Esophagus squamous epithelium (tissue), 5 donors: ENCODE measurements at regions not wholly inside any gene's neighbourhood (a gene's known extent, or its start where the extent isn't known, plus 50 kb on each side); places are given as distances from the start of the nearest gene placed in this dataset.

Experiments
- DNase-seq: peaks from one replicate; lab custom pipeline; 2025; lab: John Stamatoyannopoulos, UW
- H3K27ac ChIP-seq, 4 donors: fragments of 200-600 bp; sonication (generic); one replicate each; pipeline ENCODE4 v1.5.1; 2016 to 2019; ENCODE audit warnings: mild to moderate bottlenecking in 1 of 4
- H3K27me3 ChIP-seq, 4 donors: fragments of 200-600 bp; sonication (generic); 1 replicate in 3 of 4; 2 replicates in 1 of 4; pipeline versions ENCODE4 v1.5.1 to v1.6.0; 2017 to 2021; ENCODE audit warnings: antibody characterized with exemption in 1 of 4
- H3K36me3 ChIP-seq, 3 donors: fragments of 200-600 bp; sonication (generic); one replicate each; pipeline ENCODE4 v1.5.1; 2016 to 2019
- H3K4me1 ChIP-seq, 3 donors: fragments of 200-600 bp; sonication (generic); one replicate each; pipeline ENCODE4 v1.5.1; 2017 to 2019
- H3K4me3 ChIP-seq, 4 donors: fragments of 200-600 bp; sonication (generic); 1 replicate in 3 of 4; 2 replicates in 1 of 4; pipeline ENCODE4 v1.5.1; 2016 to 2019; ENCODE audit warnings: mild to moderate bottlenecking in 2 of 4, moderate library complexity in 1 of 4
- H3K9me3 ChIP-seq, 3 donors: fragments of 200-600 bp; sonication (generic); one replicate each; pipeline ENCODE4 v1.5.1; 2016 to 2019
- POLR2A ChIP-seq, 4 donors: fragments of 450-650 bp; IDR thresholded peaks; one replicate each; pipeline ENCODE4 v1.6.1; 2017; ENCODE audit warnings: antibody characterized with exemption in 4 of 4, mild to moderate bottlenecking in 4 of 4, moderate library complexity in 3 of 4
- WGBS, 2 donors: methylation state at CpG; one replicate each; pipeline ENCODE4 v1.1.5; 2018; 5-methylcytosine and 5-hydroxymethylcytosine counted together
- intact Hi-C: fragments of 100-400 bp; cut with DNase I; formaldehyde crosslinking; loops from one replicate; pipeline ENCODE4 v1.15.0; 2022
- TF ChIP-seq, protein P1 (sequence below), 6 experiments: fragments of 450-650 bp in 4 of 6; fragments of 200-600 bp in 2 of 6; sonication (generic) in 2 of 6; IDR thresholded peaks; one replicate each; pipeline ENCODE4 v1.5.1; 2016 to 2019; ENCODE audit warnings: antibody characterized with exemption in 6 of 6, mild to moderate bottlenecking in 4 of 6, moderate library complexity in 4 of 6
- donor health status: DM: yes; HTN: yes; CAD: no.

DNA sequence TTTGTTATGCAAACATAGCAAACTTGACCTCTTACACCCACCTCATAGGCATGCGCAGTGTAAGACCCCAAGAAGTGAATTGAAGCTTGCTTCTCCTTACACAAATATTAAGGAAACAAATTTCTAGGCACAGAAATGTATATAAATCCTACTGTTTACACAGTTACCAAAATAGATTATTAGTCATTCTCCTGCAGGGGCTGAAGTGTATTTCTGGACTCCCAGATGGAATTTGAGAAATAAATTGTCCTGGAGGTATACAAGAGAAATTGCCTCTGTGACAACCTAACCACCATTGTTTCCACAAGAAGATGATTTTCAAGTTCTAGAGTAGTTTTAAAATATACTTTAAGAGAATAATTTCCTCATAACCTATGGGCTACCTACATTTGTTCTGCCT, 656.0 kb upstream of the MDGA2 start:
- Histone ChIP-seq H3K4me3 (no peak overlapping the region), H3K27me3 (no peaks in the 10 kb centered on the region), H3K9me3 (peaks cover 0 to 1% (median 0%) of the 10 kb centered on the region in 3 donors), H3K27ac (no peak overlapping the region), H3K36me3 (no peaks in the 10 kb centered on the region), H3K4me1 (no peaks in the 10 kb centered on the region)
- whole genome bisulfite sequencing, 2 donors = 47 to 52% methylated on average over 1 of the region's 1 CpG
- intact Hi-C loops = no loop called here
- no peak for TF ChIP-seq POLR2A (IDR thresholded peaks at IDR 0.05)
- TF ChIP-seq, protein P1, sequence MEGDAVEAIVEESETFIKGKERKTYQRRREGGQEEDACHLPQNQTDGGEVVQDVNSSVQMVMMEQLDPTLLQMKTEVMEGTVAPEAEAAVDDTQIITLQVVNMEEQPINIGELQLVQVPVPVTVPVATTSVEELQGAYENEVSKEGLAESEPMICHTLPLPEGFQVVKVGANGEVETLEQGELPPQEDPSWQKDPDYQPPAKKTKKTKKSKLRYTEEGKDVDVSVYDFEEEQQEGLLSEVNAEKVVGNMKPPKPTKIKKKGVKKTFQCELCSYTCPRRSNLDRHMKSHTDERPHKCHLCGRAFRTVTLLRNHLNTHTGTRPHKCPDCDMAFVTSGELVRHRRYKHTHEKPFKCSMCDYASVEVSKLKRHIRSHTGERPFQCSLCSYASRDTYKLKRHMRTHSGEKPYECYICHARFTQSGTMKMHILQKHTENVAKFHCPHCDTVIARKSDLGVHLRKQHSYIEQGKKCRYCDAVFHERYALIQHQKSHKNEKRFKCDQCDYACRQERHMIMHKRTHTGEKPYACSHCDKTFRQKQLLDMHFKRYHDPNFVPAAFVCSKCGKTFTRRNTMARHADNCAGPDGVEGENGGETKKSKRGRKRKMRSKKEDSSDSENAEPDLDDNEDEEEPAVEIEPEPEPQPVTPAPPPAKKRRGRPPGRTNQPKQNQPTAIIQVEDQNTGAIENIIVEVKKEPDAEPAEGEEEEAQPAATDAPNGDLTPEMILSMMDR (IDR thresholded peaks at IDR 0.05) = no peak
- DNase-seq = no peak

DNA sequence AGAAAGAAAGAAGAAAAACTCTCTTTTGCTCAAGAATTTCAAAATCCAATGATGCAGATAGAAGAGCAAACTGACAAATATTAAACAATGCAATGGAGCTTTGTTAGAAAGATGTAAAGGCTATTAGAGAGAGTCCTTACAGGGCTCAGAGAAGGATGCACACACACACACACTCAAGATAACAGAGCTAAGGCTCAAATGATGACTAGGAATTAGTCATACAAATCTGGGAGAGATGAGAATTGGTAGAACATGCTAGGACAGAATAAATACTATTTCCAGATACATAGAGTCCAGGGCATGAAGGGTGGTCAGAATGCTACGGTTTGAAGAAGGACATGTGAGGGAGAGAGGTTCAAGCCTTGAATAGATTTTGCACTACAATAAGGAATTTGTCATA, 650.1 kb upstream of the MDGA2 start:
- Histone ChIP-seq H3K27me3 (no peaks in the 10 kb centered on the region), H3K36me3 (no peaks in the 10 kb centered on the region), H3K4me3 (no peak overlapping the region), H3K9me3 (no peaks in the 10 kb centered on the region), H3K27ac (no peak overlapping the region), H3K4me1 (no peaks in the 10 kb centered on the region)
- 30 to 35% methylated on average over 1 of the region's 1 CpG for whole genome bisulfite sequencing, 2 donors
- intact Hi-C loops = no loop called here
- TF ChIP-seq POLR2A (IDR thresholded peaks at IDR 0.05) = no peak
- TF ChIP-seq, protein P1 (IDR thresholded peaks at IDR 0.05) = no peak
- DNase-seq = no peak

DNA sequence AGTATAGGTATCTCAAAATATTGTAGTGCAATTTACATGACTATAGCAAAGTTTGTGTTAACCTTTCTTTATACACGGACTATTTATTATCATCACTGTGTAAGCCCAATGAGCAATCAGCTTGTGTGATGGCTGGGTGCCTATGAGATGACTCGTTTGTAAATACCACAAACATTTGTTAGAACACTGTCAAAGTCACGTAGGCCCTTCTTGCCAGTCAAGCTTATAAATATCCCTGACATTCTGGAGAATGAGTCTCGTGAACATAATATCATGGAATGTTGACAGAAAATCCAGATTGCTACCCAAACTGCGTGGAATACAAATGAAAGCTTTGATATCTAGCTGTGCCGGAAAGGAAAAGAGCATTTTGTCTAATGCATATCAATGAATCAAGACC, 648.3 kb upstream of the MDGA2 start:
- H3K27ac ChIP-seq = no peak overlapping the region
- 35 to 53% methylated on average over 6 of the region's 6 CpGs for WGBS, 2 donors
- H3K27me3 ChIP-seq = no peaks in the 10 kb centered on the region
- no peak for DNase-seq
- no peak for TF ChIP-seq POLR2A (IDR thresholded peaks at IDR 0.05)
- TF ChIP-seq, protein P1 (IDR thresholded peaks at IDR 0.05) = no peak
- no peak overlapping the region for H3K4me3 ChIP-seq
- H3K4me1 ChIP-seq = no peaks in the 10 kb centered on the region
- intact Hi-C loops = no loop called here
- H3K9me3 ChIP-seq = no peaks in the 10 kb centered on the region
- H3K36me3 ChIP-seq = no peaks in the 10 kb centered on the region

DNA sequence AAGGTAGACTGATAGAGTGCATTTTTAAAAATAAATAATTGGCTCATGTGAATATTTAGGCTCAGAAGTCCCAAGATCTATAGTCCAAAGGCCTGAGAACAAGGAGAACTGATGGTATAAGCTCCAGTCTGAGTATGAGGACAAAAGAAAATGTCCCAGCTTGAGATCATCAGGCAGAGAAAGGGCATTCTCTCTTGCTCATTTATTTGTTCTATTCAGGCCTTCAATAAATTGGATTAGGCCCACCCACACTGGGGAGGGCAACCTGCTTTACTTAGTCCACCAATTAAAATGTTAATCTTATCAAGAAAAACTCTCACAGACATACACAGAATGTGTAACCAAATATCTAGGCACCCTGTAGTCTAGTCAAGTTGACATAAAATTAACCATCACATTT, 644.4 kb upstream of the MDGA2 start:
- intact Hi-C loops = no loop called here
- TF ChIP-seq, protein P1 (IDR thresholded peaks at IDR 0.05) = no peak
- TF ChIP-seq POLR2A (IDR thresholded peaks at IDR 0.05) = no peak
- Histone ChIP-seq H3K27ac (no peak overlapping the region), H3K27me3 (no peaks in the 10 kb centered on the region), H3K9me3 (no peaks in the 10 kb centered on the region), H3K4me3 (no peak overlapping the region), H3K36me3 (no peaks in the 10 kb centered on the region), H3K4me1 (no peaks in the 10 kb centered on the region)
- no peak for DNase-seq

DNA sequence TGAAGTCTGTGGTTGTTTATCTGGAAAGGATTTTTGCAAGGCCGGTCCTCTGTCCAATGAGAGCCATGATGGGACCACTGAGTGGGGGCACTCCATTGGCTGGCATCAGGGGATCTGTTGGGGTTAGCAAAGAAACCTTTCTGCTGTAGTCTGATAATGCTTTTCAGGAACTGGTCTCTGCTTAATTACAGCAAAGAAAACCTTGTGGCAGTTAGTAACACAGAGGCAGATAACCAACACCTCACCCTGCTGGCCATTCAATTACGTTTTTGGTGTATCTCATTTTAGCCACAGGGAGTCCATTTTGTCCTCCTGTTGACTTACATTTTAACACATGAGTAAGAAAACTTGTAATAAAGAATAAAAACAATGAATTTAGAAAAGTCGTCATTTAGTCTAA, 629.3 kb upstream of the MDGA2 start:
- TF ChIP-seq, protein P1 (IDR thresholded peaks at IDR 0.05) = no peak
- no peak for TF ChIP-seq POLR2A (IDR thresholded peaks at IDR 0.05)
- Histone ChIP-seq H3K36me3 (no peaks in the 10 kb centered on the region), H3K4me1 (no peaks in the 10 kb centered on the region)

More for the DNA sequence above, 629.3 kb upstream of the MDGA2 start:
- H3K4me3 ChIP-seq = no peak overlapping the region
- H3K9me3 ChIP-seq = no peaks in the 10 kb centered on the region
- intact Hi-C loops = no loop called here
- H3K27ac ChIP-seq = no peak overlapping the region
- no peak for DNase-seq
- WGBS, 2 donors = 65 to 69% methylated on average over 3 of the region's 3 CpGs
- no peaks in the 10 kb centered on the region for H3K27me3 ChIP-seq
